Activated T-cell treated with anti-CD3 and anti-CD28 coated beads for 1 hour (primary cell): ENCODE measurements at regions not wholly inside any gene's neighbourhood (a gene's known extent, or its start where the extent isn't known, plus 50 kb on each side); places are given as distances from the start of the nearest gene placed in this dataset.

ENCODE experiments used
- DNase-seq: peaks from one replicate; pipeline ENCODE4 v3.0.0-alpha.2; 2020; ENCODE audit warnings: low read depth

DNA sequence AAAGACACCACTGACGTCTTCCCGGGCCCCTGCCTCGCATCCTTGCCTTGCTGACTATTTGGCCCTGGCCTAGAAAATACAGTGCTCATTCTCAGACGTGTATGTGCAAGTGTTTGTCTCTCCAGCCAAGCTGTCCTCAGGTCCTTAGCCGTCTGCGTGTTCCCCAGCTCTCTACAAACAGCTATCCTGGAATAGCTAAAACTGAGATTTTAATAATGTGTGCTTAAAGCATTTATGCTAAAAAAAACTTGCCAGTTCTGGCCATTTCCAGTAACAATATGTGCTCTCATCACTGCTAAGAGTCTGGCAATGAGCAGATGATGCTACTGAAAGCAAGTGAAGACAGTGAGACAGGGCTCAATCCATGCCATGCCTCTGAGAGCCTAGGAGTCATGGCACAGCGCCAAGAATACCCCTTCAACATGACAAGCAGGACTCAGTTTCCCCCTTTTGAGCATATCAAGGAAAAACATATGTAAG lies 55.7 kb downstream of the IRF2BP2 start:
- DNase-seq, result no peak

DNA sequence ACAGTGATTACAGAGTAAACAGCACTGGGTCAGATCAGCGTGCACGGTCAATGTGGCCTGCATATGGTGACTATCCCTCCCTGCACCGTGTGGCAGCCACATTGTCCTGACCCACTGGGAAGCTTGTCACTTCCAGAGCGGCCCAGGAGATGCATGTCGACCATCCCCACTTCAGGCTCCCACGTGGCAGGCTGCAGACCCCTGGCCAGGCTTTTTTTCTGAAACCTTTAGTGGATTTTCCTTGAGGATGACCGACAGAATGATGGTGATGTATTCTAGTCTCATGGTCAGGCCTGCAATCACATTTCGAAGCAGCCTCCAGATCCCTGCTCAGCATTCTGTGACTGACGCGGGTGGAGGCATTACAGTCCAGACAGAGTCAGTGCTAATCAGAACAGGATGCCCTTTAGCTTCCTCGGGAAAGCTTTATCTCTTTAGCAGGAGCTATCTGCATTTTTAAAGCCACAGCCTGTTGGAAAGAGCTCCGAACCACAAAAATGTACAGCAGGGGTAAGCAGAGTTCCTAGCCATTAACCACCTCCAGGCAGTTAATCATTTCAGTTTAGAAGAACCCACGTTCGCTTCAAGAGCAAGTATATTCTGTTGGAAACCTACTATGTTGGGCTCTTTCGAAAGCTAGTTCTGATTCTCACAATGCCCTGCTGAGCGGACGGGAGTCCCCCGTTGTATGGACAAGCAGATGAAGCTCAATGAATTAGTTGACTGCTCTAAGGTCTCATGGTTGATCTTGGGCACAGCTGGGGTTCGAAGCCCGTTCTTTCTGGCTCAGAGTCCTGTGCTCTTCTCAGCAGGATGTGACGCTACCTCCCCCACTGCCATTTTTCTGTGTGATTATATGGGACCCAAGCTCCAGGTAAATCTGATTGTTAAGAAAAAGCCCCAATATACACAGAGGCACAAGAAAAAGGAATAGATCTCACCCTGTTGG lies 56.5 kb downstream of the IRF2BP2 start:
- DNase-seq, result no peak

DNA sequence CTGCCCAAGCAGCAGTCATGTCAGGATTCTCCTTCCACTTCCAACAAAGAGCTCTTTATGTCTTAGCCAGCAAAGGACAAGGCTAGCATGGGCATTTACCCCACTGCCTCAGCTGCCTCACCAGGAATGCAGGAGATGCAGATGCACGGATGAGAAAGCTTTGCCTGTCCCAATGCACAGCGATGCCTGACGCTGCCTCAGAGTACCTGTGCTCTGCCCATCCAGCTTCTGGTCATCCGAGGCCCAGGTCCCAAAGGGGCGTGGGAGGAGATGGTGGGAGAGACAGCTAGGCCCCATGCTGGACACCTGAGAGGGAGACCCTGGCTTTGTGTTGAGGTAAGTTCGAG lies 59.0 kb downstream of the IRF2BP2 start:
- DNase-seq, result no peak

DNA sequence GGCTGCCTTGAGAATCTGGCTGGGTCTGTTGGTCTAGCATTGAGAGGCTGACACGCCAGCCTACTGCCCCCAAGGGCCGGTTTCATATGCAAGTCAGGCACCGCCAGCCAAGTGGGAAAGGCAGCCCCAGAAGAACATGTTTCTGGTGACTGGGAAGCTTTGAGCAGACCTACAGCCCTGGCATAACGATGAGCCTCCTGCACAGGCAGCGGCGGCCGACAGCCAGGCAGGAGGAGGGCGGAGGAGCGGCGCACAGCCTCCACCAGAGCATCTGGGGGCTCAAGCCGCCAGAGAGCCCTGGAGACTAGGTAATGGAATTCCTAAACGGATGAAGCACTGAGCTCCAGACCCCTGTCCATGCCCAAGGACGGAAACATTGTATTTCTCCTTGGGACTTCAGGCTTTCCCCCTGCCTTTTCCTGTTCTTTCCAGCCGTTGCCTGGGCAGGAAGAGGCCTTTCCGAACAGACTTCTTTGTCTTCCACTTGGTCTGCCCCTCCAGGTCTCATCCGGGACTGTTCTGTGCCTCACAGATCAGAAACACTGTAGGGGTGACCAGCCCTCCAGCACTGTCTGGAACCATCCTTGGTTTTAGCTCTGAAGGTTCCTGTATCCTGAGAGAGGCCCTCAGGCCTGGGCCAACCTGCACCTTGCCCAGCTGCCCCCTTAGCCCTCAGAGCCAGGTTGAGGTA lies 59.5 kb downstream of the IRF2BP2 start:
- no peak for DNase-seq

DNA sequence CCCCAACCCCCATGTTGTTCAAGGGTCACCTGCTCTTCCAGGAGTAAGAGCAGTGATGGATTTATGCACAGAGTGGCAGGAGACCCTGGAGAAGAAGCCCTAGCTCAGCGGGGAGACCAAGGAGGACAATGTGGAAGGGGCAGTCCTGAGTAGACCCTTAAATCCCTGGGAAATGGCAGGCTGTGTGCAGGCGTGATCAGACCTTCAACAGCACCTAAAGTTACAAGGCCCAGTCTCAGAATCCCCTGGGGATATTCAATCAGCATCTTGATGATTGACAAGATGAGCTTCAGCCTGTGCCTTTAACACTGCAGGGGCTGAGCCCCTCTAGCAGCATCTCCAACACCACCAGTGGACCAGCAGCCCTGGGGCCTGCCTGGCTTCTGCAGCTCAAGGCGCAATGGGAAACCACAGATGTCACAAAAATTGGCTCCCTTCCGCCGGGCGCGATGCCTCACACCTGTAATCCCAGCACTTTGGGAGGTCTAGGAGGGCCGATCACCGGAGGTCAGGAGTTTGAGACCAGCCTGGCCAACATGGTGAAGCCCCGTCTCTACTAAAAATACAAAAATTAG lies 60.4 kb downstream of the IRF2BP2 start:
- DNase-seq, result no peak

DNA sequence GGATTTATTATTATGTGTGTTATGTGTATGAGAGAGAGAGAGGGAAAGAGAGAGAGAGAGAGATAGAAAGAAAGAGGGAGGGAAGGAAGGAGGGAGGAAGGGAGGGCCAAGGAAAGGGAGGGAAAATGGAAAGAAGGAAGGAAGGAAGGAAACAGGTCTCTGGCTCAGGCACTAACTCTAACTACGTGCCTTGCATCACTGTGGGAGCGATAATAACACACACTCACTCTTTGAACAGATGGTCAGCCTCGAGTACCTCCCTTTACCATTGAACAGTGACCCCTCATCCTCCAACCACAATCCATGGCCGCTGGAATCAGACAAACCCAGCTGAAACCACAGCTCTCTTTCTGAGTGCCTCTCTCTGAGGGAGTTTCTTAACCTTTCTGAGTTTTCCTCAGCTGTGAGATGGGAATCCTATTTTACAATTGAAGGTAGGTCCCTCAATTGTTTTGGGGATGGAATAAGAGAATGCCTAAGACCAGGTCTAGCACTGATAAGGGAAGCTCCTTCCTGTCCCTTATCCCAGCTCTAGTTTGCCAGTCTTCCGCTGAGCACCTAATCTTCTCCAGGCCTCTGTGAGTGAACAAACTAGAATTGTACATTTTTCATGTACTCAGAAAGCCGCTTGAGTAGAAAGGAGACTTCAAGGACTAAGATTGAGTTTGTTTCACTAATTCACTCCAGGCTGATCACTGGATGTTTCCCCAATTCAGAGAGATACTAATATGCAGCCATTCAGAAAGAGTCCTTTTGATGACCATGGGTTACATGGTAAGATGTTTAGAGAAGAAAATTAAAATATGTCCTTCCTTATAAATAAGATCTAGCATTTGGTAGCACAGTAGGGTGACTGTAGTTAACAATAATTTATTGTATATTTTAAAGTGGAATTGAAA lies 62.8 kb downstream of the IRF2BP2 start:
- DNase-seq, result no peak

- DNase-seq, result no peak
Observed at GRCh38 chr1:234546387-234546704, 63.6 kb downstream of the IRF2BP2 start.

- DNase-seq, result no peak
Observed at GRCh38 chr1:234545517-234546386, 64.2 kb downstream of the IRF2BP2 start.

DNA sequence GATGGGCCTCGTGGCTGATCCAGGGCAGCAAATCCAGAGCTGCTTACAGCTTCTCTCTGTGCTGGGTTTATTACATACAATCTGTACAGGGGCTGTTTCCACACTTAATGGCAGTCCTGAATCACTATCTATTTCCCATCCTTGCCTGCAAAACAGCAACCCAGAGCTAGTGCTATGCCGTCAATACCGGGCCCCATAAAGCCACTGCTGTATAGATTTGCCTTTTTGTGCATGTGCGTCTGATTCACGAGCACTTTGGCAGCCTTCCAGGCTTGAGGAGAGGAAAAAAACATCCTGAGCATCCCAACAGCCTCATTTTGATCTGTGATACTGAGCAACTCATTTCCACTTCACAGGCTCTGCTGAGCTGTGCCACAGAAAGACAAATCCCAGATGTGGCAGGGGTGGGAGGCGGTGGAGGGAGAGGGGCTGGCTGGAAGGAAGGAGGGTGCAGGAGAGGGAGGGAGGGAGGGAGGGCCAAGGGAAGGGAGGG lies 65.2 kb upstream of the TARBP1 start:
- DNase-seq, result peak; percentile 43

- no peak for DNase-seq
Observed at GRCh38 chr1:234543442-234544086, 64.6 kb upstream of the TARBP1 start.

GRCh38 chr1:234542211-234542850 lies 63.4 kb upstream of the TARBP1 start:
- DNase-seq, result no peak

- no peak for DNase-seq
Observed at GRCh38 chr1:234541286-234541975, 62.5 kb upstream of the TARBP1 start.

- no peak for DNase-seq
Observed at GRCh38 chr1:234540404-234540762, 61.4 kb upstream of the TARBP1 start.

GRCh38 chr1:234539666-234540403 lies 60.9 kb upstream of the TARBP1 start:
- DNase-seq, result no peak

- DNase-seq, result no peak
Observed at GRCh38 chr1:234538930-234539649, 60.1 kb upstream of the TARBP1 start.

DNA sequence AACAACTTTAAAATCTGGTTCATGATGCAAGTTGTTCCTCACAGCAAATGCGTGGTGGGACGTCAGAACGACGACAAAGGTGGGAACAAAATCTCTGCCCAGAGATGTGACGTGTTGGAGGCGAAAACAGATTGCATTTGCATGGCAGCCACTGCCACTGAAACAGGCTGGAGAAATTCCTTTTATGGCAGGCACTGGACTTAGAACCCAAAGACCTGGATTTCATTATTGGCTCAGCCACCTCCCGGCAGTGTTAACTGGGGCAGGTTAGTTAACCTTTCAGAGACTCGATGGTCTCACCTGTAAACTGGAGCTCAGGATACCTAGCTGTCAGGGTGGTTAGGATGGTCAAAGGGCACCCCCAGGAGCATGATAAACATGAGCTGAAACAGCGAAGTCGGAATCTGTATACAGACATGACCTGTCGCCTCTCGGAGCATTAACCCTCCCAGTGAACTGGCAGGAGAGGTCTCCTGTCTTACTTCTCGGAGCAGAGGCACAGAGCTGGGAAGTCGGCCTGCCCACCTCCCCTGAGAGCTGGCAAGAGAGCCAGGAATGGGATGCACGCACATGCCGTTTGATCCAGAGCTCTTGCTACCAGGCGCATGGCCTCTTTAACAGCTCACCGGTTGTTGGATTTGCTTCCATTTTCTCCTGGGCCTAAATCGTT lies 59.2 kb upstream of the TARBP1 start:
- no peak for DNase-seq

DNA sequence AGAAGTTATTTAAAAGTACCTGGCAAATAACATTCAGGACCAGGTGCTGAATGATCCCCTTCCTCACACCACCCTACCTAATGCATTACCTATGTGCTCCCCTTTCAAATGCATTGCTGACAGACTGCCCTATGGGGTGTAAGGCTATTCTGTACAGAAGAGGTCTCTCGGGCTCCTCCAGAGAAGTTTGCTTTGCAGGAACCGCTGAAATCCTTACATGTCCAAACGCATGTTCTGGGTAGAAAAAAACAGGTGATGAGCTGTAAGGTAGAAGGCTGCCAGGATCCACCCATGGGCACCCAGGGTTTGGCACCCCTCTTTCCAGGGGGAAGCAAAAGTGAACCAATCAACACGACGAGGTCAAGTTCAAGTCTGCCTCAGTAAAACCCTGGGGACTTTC lies 58.3 kb upstream of the TARBP1 start:
- DNase-seq, result no peak
